ENCODE measurements at regions not wholly inside any gene's neighbourhood (a gene's known extent, or its start where the extent isn't known, plus 50 kb on each side); places are given as distances from the start of the nearest gene placed in this dataset.

DNA sequence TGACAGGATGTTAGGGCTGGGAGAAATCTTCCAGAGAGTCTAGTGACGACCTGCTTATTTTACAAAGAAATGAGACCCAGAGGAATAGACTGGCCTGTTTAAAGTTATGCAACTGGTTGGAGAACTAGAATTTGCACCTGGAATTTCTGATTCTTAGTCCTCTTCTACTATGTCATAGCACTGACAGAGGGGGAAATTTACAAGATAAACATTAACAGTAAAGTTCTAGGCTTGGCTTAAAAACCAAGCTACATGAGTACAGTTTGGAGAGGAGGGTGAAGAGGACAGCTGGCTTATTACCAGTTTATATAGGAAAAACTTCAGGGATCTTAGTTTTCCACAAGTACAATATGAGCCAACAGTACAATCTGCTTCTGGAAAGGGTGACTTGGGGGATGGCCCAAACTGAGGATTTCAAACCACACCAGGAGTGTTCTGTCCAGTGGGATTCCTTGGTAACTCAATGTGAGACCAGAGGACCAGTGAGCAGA is 269.6 kb downstream of the CD109 start (continued):
- TF ChIP-seq, protein P1, sequence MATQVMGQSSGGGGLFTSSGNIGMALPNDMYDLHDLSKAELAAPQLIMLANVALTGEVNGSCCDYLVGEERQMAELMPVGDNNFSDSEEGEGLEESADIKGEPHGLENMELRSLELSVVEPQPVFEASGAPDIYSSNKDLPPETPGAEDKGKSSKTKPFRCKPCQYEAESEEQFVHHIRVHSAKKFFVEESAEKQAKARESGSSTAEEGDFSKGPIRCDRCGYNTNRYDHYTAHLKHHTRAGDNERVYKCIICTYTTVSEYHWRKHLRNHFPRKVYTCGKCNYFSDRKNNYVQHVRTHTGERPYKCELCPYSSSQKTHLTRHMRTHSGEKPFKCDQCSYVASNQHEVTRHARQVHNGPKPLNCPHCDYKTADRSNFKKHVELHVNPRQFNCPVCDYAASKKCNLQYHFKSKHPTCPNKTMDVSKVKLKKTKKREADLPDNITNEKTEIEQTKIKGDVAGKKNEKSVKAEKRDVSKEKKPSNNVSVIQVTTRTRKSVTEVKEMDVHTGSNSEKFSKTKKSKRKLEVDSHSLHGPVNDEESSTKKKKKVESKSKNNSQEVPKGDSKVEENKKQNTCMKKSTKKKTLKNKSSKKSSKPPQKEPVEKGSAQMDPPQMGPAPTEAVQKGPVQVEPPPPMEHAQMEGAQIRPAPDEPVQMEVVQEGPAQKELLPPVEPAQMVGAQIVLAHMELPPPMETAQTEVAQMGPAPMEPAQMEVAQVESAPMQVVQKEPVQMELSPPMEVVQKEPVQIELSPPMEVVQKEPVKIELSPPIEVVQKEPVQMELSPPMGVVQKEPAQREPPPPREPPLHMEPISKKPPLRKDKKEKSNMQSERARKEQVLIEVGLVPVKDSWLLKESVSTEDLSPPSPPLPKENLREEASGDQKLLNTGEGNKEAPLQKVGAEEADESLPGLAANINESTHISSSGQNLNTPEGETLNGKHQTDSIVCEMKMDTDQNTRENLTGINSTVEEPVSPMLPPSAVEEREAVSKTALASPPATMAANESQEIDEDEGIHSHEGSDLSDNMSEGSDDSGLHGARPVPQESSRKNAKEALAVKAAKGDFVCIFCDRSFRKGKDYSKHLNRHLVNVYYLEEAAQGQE (IDR thresholded peaks at IDR 0.05; ENCODE audit: unreplicated experiment): no peak
- TF ChIP-seq CREB1 (CRISPR knock-in tag; IDR thresholded peaks at IDR 0.05; ENCODE audit: low read depth): no peak
- TF ChIP-seq, protein P2, sequence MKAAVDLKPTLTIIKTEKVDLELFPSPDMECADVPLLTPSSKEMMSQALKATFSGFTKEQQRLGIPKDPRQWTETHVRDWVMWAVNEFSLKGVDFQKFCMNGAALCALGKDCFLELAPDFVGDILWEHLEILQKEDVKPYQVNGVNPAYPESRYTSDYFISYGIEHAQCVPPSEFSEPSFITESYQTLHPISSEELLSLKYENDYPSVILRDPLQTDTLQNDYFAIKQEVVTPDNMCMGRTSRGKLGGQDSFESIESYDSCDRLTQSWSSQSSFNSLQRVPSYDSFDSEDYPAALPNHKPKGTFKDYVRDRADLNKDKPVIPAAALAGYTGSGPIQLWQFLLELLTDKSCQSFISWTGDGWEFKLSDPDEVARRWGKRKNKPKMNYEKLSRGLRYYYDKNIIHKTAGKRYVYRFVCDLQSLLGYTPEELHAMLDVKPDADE (IDR thresholded peaks at IDR 0.05): no peak
- TF ChIP-seq STAT1 (IDR thresholded peaks at IDR 0.05; ENCODE audit: unreplicated experiment): no peak
- TF ChIP-seq POLR2AphosphoS5 (IDR thresholded peaks at IDR 0.05; ENCODE audit: low read depth): no peak
- no peak for TF ChIP-seq JUNB (IDR thresholded peaks at IDR 0.05; ENCODE audit: unreplicated experiment)

DNA sequence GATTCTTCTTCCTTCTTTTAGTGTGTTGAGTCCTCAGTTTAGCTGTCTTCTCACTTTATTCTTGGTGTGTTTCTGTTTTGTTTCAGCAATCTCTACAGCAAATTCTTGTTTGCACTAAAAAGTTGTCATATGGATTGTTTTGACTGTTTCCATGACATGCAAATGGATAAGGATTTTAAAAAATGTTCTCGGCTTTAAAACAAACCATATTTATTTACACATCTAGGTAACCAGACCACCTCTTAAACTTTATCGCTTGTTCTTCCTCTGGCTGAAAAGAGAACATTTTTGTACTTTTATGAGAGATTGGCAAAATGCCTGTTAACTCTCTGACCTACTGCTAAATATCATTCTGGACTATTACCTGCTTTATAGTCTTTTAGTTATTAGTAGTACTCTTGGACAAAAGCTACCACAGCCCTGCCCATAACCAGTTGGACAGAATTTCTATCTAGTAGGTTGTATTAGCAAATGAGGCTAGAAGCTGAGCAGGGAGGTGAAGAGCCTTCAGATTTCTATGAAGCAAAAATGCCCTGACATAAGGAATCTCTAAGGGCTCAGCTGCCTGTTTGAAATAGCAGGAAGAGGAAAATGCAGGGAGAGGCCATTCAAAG is 268.3 kb downstream of the CD109 start:
- Histone ChIP-seq H3K4me3 (no peak overlapping the region), H4K20me1 (replicated peaks; ENCODE audit: insufficient read depth) (no peaks in the 10 kb centered on the region), H3K9me2 (ENCODE audit: insufficient read depth) (no peaks in the 10 kb centered on the region), H3F3A (replicated peaks; ENCODE audit: low read depth) (no peaks in the 10 kb centered on the region), H3K4me2 (no peak overlapping the region), H2AFZ (no peak overlapping the region), H3K27me3 (ENCODE audit: insufficient read depth) (no peaks in the 10 kb centered on the region), H3K79me2 (replicated peaks; ENCODE audit: insufficient read depth) (no peaks in the 10 kb centered on the region), H3K36me3 (ENCODE audit: insufficient read depth) (no peaks in the 10 kb centered on the region), H3K27ac (ENCODE audit: low read depth) (no peak overlapping the region), H3K4me1 (ENCODE audit: insufficient read depth) (peaks cover 9% of the 10 kb centered on the region)
- Mint-ChIP-seq H3K27ac (no peak overlapping the region), H3K27me3 (ENCODE audit: insufficient read depth, low read depth, poor library complexity) (peaks cover 3% of the 10 kb centered on the region), H3K4me3 (no peak overlapping the region), H3K36me3 (ENCODE audit: low read depth) (no peaks in the 10 kb centered on the region), H3K9me3 (peaks cover 2% of the 10 kb centered on the region; the same call in 1 of the 3 replicates), H3K4me1 (peaks cover 11% of the 10 kb centered on the region)
- TF ChIP-seq POLR2AphosphoS5 (IDR thresholded peaks at IDR 0.05; ENCODE audit: low read depth): no peak
- TF ChIP-seq ZNF114 (CRISPR knock-in tag; IDR thresholded peaks at IDR 0.05): no peak
- no peak for TF ChIP-seq EZH2 (IDR thresholded peaks at IDR 0.05; ENCODE audit: low read depth, unreplicated experiment)
- TF ChIP-seq ZNF331 (CRISPR knock-in tag; IDR thresholded peaks at IDR 0.05; ENCODE audit: low read depth): no peak
- TF ChIP-seq, protein P3, sequence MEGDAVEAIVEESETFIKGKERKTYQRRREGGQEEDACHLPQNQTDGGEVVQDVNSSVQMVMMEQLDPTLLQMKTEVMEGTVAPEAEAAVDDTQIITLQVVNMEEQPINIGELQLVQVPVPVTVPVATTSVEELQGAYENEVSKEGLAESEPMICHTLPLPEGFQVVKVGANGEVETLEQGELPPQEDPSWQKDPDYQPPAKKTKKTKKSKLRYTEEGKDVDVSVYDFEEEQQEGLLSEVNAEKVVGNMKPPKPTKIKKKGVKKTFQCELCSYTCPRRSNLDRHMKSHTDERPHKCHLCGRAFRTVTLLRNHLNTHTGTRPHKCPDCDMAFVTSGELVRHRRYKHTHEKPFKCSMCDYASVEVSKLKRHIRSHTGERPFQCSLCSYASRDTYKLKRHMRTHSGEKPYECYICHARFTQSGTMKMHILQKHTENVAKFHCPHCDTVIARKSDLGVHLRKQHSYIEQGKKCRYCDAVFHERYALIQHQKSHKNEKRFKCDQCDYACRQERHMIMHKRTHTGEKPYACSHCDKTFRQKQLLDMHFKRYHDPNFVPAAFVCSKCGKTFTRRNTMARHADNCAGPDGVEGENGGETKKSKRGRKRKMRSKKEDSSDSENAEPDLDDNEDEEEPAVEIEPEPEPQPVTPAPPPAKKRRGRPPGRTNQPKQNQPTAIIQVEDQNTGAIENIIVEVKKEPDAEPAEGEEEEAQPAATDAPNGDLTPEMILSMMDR (conservative IDR thresholded peaks at IDR 0.05; ENCODE audit: low read depth in 2 of 2): no peak
- TF ChIP-seq STAT1 (IDR thresholded peaks at IDR 0.05; ENCODE audit: unreplicated experiment): no peak
- TF ChIP-seq, protein P2 (IDR thresholded peaks at IDR 0.05): no peak
- TF ChIP-seq CREB1 (CRISPR knock-in tag; IDR thresholded peaks at IDR 0.05; ENCODE audit: low read depth): no peak
- TF ChIP-seq, protein P1 (IDR thresholded peaks at IDR 0.05; ENCODE audit: unreplicated experiment): no peak
- DNase-seq (ENCODE audit: low spot score): no peak
- no peak for ATAC-seq

Measured in GM23338 (cell line).